NCI-H146 treated with DMSO at 0.1 percent for 48 hours (cell line): ENCODE measurements at regions not wholly inside any gene's neighbourhood (a gene's known extent, or its start where the extent isn't known, plus 50 kb on each side); places are given as distances from the start of the nearest gene placed in this dataset.

ENCODE experiments used
- DNase-seq: peaks from one replicate; lab custom pipeline; 2025; ENCODE audit not compliant: unreplicated experiment; lab: John Stamatoyannopoulos, UW

DNA sequence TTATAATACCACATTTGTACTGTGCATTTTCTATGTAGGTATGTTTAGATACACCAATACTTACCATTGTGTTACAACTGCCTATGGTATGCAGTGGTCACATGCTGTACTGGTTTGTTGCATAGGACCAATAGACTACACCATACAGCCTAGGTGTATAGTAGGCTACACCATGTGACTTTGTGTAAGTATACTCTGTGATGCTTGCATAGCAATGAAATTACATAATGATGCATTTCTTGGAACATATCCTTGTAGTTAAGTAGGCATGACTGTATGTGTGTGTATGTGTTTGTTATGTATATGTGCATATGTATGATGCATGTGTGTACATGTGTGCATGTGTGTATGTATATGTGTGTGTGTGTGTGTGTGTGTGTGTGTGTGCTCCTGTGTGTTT lies 157.6 kb downstream of the TDRD15 start:
- DNase-seq, result no peak

DNA sequence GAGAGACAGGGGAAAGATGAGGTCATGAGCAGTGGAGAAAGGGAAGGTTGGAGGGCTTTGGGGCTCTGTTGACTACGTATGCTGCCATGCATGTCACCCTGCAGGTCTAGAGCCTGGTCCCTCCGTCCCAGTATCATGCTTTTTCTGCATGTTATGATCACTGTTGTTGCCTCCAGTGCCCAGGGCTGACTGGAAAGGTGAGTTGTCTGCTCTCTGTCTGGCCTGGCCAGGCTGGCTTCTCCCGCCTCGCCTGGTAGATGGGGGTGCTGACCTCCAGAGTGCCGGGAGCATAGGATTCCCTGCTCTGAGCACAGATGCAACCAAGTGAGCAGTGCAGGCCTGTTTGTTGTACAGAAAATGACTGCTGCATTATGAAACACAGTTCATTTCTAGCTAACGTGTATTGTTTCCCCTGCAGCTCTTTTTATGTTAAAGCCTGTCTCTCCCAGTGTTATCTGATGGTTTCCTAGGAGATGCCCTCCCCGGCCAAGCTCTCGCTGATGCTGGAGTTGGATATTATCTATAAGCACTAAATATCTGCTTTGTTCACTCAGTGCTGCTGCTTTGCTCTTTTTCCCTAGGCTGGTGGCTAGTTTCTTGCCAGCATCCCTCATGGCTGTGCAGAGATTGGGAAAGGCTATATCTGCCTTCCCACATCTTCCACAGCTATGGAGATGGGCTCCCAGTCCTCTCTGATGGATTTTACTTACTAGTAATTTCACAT lies 158.2 kb downstream of the TDRD15 start:
- DNase-seq, result no peak

DNA sequence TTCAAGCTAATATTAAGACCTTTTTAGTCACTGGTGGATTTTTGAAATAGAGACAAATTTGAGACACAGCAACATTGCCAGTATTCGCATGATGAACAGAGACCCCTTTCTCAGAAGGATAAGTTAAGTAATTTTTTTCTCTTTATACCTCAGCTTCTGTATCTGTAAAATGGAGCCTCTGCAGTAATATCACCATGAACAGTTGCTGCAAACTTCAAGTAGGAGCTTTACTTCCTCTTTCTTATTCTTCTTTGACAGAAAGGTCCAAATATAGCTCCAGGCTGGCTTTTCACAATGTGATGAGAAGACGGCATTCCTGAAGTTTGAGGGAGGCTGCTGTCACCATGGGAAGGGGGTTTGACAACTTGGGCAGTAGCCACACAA lies 158.7 kb downstream of the TDRD15 start:
- DNase-seq, result no peak

DNA sequence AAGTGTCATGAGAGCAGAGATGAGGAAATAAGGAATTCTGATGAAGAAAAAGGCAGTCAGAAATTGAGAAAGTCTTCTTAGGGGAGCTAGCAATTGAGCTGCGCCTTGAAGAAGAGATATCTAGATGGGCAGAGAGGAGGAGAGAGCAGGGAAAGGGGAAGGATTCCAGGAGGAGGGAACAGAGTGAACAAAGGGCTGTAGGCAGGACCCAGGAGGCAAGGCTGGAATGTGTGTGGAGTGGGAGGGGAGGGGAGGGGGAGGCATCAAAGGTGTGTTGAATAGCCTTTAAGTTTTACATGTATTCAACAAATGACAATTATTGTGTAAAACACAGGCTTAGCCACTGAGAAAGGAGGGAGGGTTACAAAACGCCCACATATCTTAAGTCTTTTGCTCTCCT lies 164.5 kb downstream of the TDRD15 start:
- DNase-seq, result no peak

DNA sequence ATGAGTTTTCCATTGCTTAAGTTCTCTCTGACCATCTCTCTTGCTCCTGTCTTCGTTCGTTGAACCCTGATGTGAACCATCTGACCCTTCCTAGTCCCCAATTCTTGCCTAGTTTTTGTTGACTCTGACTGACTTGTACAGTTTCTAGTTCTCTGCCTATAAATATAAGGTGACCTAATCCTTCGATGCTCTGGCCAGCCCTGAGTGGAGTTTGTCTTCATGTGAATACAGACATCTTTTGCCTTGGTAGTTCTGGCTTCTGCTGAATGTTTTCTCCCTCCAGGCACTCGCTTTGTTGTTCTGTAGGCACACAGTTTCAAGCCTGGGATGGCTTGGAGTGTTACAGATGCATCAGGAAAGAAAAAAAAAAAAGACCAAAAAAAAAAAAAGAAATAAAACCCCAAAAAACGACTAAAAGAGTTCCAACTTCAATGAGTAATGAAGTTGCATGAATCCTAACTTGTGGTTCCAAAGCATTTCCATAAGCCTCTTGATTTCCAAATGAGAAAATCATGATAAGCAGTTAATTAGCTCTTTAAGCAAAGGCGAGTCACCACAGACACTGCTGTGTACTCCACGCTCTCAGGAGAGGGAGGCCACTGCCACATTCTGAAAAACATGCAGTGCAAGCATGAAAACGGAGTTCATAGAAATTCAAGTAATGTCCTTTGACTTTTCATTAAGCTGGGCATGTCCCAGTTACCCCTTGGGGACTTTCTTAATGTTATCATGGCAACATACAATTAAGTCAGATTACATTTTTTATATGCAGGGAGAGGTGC lies 165.2 kb downstream of the TDRD15 start:
- no peak for DNase-seq

DNA sequence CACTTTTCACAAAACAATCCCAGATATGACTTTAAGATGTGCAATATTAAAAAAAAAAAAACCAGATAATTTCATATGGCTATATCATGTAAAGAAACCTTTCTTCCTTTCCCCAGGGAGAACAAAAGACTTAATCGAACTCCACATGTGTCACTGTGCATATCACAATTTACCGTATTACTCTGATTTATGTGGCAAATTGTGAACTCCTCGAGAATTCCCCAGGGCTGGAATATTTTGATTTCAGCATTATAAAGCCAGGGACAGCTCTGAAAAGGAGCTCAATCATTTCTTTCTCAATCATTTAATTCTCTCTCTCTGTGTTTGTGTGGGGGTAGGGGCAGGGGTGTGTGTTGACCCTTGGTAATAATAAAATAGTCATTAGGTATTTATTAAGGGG lies 165.8 kb downstream of the TDRD15 start:
- no peak for DNase-seq

DNA sequence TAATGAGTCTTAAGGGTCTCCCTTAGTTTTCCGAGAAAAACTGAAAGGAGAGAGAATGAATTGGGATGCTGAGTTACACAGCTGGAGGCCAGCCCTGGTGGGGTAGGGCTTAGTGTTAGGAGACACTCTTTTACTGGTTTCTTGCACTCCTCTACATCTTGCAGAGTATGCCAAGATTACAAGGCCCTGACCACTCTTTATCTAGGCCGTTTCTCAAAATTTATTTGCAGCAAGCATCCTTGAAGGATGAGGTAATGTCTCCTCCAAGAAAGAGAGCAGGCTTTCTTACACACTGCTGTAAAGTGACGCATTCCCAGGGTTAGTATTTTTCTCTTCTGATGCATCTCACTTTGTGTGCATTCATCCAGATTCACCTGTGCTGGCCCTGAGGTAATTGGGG lies 166.2 kb downstream of the TDRD15 start:
- DNase-seq, result no peak

DNA sequence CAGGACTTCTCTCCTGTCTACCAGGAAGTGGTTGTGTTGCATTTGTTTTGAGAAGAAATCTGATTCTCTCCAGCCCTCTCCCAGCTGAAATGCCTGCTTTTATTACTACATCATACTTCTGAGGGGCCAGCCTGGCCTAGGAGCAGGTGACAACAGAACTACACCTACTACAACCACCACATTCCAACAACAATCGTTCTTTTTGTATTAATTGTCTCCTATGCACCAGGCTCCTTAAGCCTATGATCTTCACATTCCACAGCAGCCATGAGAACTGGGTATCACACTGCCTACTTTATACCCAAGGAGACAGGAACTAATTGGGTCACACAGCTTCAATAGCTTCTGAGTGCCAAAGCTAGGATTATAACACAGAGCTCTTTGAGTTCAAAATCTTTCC lies 167.7 kb downstream of the TDRD15 start:
- DNase-seq, result no peak

DNA sequence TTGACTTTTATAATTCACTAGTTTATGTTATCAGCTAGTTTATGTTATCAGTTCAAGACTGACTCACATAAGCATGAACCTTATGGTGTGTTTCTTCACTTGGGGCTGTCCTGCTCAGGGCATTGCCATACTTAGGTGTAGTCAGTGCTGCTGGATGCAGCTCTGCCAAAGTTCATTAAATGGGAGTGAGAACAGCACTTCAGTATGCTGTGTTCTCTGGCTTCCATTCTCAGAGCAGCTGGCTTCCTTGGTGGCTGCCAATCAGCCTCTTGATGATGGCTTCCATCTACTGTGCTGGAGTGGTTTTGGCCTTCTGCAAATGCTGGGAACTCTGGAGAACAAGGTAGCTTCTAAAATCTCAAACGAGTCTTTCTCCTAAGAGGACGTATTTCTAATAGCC lies 170.7 kb downstream of the TDRD15 start:
- DNase-seq, result no peak

DNA sequence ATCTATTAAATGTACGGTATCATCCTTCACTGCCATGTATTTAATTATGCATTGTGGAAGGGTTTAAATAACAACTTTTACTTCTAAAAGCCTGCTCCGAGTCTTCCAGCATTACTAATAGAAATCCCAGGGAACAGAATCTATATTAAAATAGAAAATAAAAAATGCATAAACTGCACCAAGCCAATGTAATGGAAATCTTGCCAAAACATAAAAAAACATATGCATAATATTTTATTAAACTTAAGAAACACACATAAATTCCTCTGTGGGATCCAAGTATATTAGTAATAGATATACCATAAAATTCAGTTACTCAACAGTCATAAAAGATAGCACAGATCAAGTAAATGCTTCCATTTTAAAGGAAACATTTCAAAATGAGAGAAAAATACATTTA lies 175.6 kb downstream of the TDRD15 start:
- DNase-seq, result no peak

DNA sequence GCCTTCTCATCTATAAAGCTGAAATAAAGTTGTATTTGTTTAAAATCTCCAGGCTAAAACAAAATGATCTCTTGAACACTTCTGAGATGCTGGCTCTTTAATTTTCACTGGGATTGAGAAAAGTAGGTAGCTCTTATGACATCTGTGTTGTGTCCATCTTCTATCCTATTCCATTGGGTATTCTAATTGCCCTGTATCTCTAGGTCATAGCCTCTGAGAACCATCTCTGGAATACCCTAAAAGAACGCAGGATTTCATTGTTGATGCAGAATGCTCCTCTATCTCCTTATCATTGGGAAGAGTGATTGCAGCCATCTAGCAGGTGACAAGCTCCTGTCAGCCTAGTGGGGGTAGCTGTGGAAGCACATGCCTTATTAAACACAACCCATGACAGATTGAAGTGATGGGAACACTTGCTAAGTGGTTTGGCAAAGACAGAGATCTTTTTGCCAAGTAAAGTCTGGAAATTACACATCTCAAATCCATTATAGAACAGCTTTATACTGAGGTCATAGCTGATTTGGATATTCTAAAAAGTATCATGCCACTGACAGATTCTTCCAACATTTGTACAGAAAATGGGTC lies 178.2 kb downstream of the TDRD15 start:
- no peak for DNase-seq

DNA sequence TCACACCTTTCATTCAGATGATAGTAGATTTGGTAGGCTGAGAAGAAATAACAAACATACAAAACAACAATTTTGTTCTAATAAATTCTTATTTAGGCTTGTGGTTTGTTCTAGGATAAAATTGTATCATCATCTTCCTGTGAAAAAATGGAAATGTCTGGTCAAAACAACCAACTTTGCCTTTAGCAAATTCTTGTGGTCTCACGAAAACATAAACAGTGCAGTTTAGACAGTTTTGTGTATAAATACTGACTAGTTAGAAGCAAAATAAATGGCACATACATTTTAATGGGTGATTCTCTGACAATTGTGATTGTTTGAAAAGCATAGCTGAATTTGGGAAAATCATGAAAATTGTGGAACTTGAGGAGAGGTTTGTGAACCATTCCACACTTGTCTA lies 180.1 kb downstream of the TDRD15 start:
- DNase-seq, result no peak

DNA sequence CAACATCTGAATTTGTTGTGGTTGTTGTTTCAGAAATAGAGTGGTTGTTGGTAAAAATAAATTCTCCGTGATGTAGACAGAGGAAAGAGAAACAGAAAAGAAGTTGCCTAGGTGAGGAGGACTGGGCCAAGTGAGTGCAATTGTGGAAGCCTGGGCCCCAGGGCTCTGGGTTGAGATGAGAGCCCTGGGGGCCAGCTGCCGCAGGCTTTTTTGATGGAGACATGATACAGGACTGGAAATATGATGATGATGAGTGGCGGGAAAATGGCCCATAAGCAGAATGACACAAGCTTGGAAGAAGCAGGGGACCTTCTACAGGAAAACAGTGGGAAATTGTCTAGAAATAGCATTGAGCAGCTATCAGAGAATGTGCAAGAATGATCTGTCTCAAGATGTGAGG lies 181.8 kb downstream of the TDRD15 start:
- no peak for DNase-seq

DNA sequence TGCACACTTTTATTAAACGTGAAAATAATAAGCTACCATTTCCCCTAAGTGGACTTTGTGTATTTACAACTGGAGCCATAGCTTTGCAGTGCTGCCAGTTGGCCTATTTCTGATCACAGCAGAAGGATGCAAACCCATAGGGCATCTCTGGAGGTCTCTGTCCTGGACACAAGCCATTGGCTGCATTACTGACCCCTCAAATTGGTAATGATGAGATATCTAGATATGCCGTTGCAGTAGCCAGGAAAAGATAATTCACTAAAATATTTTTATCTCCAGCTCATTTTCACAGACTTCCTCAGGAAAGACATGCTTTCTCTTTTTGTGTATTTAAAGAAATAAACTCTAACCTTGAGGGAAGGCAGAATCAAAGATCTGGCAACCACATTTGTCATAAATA lies 182.5 kb downstream of the TDRD15 start:
- no peak for DNase-seq

DNA sequence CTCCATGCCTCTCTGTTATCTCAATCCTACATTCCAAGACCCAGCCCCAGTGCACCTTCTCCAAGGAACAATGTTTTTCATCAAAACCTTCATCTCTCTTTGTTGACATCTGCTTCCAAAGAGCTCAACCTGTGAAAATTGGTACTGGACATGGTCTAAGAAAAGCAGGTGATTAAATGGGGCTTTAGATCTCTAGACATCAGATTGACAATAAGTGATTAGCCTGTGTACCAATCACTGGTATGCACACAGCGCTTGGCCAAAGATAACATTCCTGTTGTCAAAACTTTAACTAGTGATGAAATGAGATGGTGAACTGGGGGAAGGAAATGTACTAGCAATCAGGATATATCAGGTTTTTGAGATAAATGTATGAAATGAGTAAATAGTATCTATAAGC lies 183.3 kb downstream of the TDRD15 start:
- DNase-seq, result no peak

DNA sequence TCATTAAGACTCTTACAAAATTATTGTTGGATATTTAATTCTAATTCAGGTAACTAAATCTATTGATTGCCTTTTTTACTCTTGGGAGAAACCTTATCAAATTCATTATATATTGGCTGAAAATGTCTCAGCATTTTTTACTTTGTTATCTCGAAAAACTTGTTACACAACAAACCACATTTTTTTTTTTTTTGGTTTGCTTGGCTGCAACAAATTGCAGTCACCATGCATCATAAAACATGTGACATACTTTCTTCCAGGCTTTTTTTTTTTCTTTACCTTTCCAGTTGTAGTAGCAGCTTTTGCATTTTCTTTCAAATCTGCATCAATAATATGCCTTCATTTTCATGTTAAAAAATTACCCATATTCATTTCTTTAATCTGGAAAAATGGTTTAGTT lies 186.7 kb downstream of the TDRD15 start:
- DNase-seq, result no peak

DNA sequence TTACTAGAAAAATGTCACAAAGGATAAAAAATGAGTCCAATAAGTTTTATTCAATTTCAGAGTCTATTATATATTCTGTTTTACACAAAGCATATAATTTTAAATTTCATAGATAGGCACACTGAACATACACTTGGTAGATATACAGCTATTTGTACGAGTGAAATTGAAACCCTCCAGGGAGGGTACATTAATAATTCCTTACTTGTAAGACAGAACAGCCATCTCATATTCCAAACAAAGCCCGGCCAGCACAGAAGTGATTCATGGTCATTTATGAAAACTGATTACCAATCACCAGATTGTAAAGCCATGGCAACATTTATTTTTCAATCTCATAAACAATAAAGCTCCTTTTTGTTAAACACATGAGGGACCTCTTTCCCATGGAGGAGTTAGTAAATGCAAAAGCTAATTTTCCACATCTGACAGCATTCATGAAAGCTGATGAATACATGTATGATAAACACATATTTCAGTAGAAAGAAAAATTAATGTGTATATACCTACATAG lies 190.6 kb downstream of the TDRD15 start:
- DNase-seq, result no peak

DNA sequence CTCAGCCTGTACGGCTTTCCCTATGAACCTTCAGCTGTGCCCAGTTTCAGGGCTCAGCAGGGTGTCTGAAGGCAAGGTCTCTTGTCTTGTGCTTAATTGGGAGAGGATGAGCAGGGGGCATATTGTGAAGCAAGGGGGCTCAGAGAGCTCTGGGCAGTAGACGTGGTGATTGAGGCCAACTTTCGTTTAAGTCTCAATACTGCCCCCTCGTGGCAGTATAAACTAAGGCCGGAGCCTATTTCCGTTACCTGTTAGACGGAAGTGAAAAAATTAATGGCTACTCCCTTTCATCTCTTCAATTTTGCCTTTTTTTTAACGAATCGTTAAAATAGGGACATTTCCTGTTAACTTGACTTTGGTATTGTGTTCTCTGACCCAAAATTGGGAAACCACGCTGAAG lies 193.4 kb downstream of the TDRD15 start:
- DNase-seq, result no peak

DNA sequence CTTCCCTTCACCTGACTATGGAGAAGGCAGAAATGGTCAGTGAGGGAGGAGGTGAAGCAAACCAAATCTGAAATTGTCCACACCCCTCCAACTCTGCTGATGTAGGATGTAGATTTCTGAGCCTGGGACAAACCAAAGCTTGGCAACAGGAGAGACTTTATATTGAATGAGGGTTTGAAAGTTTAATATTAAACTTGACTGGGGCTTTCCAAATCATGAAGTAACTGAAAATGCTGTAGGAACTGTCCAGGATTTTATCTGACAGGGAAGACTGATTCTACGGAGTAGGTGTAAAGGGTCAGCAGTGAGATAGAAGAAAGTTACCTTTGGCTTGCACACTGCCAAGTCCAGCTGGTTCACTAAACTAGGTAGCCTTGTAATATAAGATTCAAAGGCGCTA lies 194.5 kb downstream of the TDRD15 start:
- no peak for DNase-seq

DNA sequence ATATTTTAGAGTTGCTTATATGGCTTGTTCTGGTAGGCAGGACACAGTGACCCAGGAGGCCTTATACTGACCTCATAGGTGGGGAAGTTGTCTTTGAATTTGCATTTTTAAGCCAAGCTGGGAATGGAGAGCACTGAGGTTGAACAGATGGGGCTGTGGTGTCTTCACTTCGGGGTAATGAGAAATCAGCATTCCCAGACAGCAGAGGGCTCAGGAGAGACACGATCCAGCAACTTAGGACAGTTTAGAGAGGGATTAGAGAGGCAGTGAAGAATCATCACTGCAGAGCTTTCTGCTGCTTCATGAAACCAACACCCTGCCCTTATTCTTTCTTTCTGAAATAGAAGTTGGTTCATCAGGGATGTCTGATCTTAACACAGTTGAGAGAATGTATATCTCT lies 202.4 kb downstream of the TDRD15 start:
- no peak for DNase-seq

DNA sequence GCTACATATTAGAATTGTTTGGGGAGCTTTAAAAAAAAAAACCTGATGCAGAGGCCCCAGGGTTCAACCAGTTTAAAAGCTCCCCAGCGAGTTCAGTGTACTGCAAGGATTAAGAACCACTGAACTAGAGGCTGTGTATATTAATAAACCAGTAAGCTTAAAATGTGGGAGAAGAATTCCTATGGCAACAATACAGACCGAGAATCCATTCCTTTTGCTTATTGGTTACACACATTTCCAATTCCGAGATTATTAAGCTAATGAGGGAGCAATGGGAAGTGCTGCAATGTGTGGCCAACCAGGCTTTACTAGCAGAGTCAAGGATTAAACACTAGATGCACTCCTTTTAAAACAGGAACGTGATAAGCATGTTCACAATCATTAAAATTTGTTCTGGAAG lies 204.4 kb downstream of the TDRD15 start:
- DNase-seq, result no peak

DNA sequence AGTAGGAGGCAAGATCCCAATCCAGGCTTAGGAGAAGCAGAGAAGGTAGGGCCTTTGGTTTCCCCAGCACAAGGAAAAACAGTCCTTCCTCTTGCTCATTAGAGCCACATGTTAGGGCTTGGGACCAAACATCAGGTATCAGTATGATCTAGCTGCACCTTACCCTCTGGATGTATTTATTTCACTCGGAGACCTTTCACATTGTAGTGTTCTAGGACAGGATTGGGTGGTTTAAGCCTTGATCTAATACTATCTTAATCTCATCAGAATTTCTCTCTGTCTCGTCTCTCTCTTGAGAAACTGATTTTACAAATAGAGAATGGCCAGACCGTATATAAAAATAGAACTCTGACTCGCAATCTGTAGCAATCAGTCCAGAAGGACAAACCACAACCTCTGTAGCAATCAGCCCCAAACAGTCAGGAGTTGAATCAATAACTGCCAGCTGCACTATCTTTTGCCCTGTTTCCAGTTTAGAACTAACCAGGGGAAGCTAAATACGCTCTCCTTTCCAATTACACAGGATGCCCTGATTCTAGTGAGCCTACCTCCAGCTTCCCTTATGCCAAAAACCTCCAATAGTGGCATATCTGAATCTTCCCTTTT lies 207.1 kb downstream of the TDRD15 start:
- no peak for DNase-seq
